ENCODE measurements at regions not wholly inside any gene's neighbourhood (a gene's known extent, or its start where the extent isn't known, plus 50 kb on each side); places are given as distances from the start of the nearest gene placed in this dataset.

DNA sequence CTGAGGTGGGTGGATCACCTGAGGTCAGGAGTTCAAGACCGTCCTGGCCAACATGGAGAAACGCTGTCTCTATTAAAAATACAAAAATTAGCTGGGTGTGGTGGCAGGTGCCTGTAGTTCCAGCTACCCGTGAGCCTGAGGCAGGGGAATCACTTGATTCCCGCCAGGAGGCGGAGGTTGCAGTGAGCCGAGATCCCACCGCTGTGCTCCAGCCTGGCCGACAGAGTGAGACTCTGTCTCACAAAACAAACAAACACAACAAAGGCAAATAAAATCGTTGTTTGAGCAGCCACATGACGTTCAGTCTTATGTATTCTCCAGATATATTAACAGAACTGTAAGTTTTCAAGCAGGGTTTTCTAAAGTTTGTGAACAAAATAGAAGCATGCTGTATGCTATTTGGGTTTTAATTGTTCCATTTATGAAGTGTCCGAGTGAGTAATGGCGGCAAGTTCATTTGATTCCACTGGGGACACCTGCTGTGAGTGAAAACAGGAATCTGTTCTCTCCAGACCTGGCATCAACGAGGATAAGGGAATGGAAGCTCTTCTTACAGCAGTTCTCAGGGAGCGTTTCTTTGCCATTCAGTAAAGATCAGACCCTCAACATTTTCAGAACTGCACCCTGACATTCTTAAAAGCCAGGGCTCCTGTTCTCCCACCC, 122.5 kb upstream of the PITRM1 start:
- TF ChIP-seq ESRRG (CRISPR knock-in tag; IDR thresholded peaks at IDR 0.05) (no peak), SNAI2 (CRISPR knock-in tag; IDR thresholded peaks at IDR 0.05) (no peak), ZNF565 (CRISPR knock-in tag; conservative IDR thresholded peaks at IDR 0.05; ENCODE audit: low read depth) (no peak), OSR1 (CRISPR knock-in tag; IDR thresholded peaks at IDR 0.05) (no peak), ZFP30 (CRISPR knock-in tag; IDR thresholded peaks at IDR 0.05) (no peak), ZNF70 (CRISPR knock-in tag; IDR thresholded peaks at IDR 0.05) (no peak), TOX (CRISPR knock-in tag; IDR thresholded peaks at IDR 0.05; ENCODE audit: borderline replicate concordance) (no peak), TCF4 (CRISPR knock-in tag; IDR thresholded peaks at IDR 0.05; ENCODE audit: borderline replicate concordance) (no peak), ARNTL (CRISPR knock-in tag; IDR thresholded peaks at IDR 0.05; ENCODE audit: borderline replicate concordance, low read depth) (no peak), PATZ1 (CRISPR knock-in tag; IDR thresholded peaks at IDR 0.05; ENCODE audit: borderline replicate concordance) (no peak)
- TF ChIP-seq, protein P1, sequence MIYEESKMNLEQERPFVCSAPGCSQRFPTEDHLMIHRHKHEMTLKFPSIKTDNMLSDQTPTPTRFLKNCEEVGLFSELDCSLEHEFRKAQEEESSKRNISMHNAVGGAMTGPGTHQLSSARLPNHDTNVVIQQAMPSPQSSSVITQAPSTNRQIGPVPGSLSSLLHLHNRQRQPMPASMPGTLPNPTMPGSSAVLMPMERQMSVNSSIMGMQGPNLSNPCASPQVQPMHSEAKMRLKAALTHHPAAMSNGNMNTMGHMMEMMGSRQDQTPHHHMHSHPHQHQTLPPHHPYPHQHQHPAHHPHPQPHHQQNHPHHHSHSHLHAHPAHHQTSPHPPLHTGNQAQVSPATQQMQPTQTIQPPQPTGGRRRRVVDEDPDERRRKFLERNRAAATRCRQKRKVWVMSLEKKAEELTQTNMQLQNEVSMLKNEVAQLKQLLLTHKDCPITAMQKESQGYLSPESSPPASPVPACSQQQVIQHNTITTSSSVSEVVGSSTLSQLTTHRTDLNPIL (CRISPR knock-in tag; IDR thresholded peaks at IDR 0.05; ENCODE audit: low read depth) = no peak
